ENCODE measurements at regions not wholly inside any gene's neighbourhood (a gene's known extent, or its start where the extent isn't known, plus 50 kb on each side); places are given as distances from the start of the nearest gene placed in this dataset.

- no peaks in the 10 kb centered on the region for H3K27me3 ChIP-seq
- H3K4me1 ChIP-seq: no peaks in the 10 kb centered on the region
- DNase-seq (ENCODE audit: low spot score in 2 of 2): no peak
- no peak overlapping the region for H3K4me3 ChIP-seq
- TF ChIP-seq POLR2A (IDR thresholded peaks at IDR 0.05): no peak
- TF ChIP-seq EP300 (IDR thresholded peaks at IDR 0.05): no peak
- TF ChIP-seq CTCF (IDR thresholded peaks at IDR 0.05): no peak
- 58 to 66% methylated on average over 16 of the region's 16 CpGs for WGBS, 2 donors
- no peaks in the 10 kb centered on the region for H3K36me3 ChIP-seq
- H3K9me3 ChIP-seq: peaks cover 0 to 10% (median 0%) of the 10 kb centered on the region in 4 donors
- no peak overlapping the region for H3K27ac ChIP-seq
Observed at GRCh38 chr14:96626121-96626768, 124.1 kb downstream of the PAPOLA start.

- no peaks in the 10 kb centered on the region for H3K27me3 ChIP-seq
- no peak overlapping the region for H3K4me3 ChIP-seq
- no peaks in the 10 kb centered on the region for H3K36me3 ChIP-seq
- TF ChIP-seq EP300 (IDR thresholded peaks at IDR 0.05) (no peak), POLR2A (IDR thresholded peaks at IDR 0.05) (no peak), CTCF (IDR thresholded peaks at IDR 0.05) (no peak)
- 72 to 80% methylated on average over 14 of the region's 14 CpGs for WGBS, 2 donors
- no peak overlapping the region for H3K27ac ChIP-seq
- no peak for DNase-seq (ENCODE audit: low spot score in 2 of 2)
- no peaks in the 10 kb centered on the region for H3K4me1 ChIP-seq
- peaks cover 0 to 10% (median 0%) of the 10 kb centered on the region in 4 donors for H3K9me3 ChIP-seq
Observed at GRCh38 chr14:96626916-96627315, 124.7 kb downstream of the PAPOLA start.

GRCh38 chr14:96627386-96627785, 125.2 kb downstream of the PAPOLA start:
- no peak overlapping the region for H3K4me3 ChIP-seq
- H3K27ac ChIP-seq: no peak overlapping the region
- peaks cover 0 to 10% (median 0%) of the 10 kb centered on the region in 4 donors for H3K9me3 ChIP-seq
- H3K27me3 ChIP-seq: no peaks in the 10 kb centered on the region
- no peaks in the 10 kb centered on the region for H3K36me3 ChIP-seq
- 40 to 42% methylated on average over 4 of the region's 4 CpGs for WGBS, 2 donors
- no peak for TF ChIP-seq POLR2A (IDR thresholded peaks at IDR 0.05)
- no peak for TF ChIP-seq EP300 (IDR thresholded peaks at IDR 0.05)
- no peak for TF ChIP-seq CTCF (IDR thresholded peaks at IDR 0.05)
- no peak for DNase-seq (ENCODE audit: low spot score in 2 of 2)
- H3K4me1 ChIP-seq: no peaks in the 10 kb centered on the region

GRCh38 chr14:96627811-96628775, 125.9 kb downstream of the PAPOLA start:
- H3K27ac ChIP-seq: no peak overlapping the region
- no peaks in the 10 kb centered on the region for H3K4me1 ChIP-seq
- 75 to 88% methylated on average over 10 of the region's 10 CpGs for WGBS, 2 donors
- TF ChIP-seq EP300 (IDR thresholded peaks at IDR 0.05) (no peak), POLR2A (IDR thresholded peaks at IDR 0.05) (no peak), CTCF (IDR thresholded peaks at IDR 0.05) (no peak)
- no peak for DNase-seq (ENCODE audit: low spot score in 2 of 2)
- no peaks in the 10 kb centered on the region for H3K36me3 ChIP-seq
- no peaks in the 10 kb centered on the region for H3K27me3 ChIP-seq
- H3K4me3 ChIP-seq: no peak overlapping the region
- peaks cover 0 to 10% (median 0%) of the 10 kb centered on the region in 4 donors for H3K9me3 ChIP-seq

- no peaks in the 10 kb centered on the region for H3K4me1 ChIP-seq
- no peaks in the 10 kb centered on the region for H3K36me3 ChIP-seq
- TF ChIP-seq CTCF (IDR thresholded peaks at IDR 0.05): no peak
- no peak for TF ChIP-seq POLR2A (IDR thresholded peaks at IDR 0.05)
- no peak for TF ChIP-seq EP300 (IDR thresholded peaks at IDR 0.05)
- no peak overlapping the region for H3K4me3 ChIP-seq
- no peak overlapping the region for H3K27ac ChIP-seq
- WGBS, 2 donors: 83 to 87% methylated on average over 9 of the region's 9 CpGs
- H3K9me3 ChIP-seq: peaks cover 0 to 10% (median 0%) of the 10 kb centered on the region in 4 donors
- DNase-seq (ENCODE audit: low spot score in 2 of 2): no peak
- no peaks in the 10 kb centered on the region for H3K27me3 ChIP-seq
Observed at GRCh38 chr14:96629082-96629481, 126.9 kb downstream of the PAPOLA start.
